H1 (cell line): ENCODE measurements at regions not wholly inside any gene's neighbourhood (a gene's known extent, or its start where the extent isn't known, plus 50 kb on each side); places are given as distances from the start of the nearest gene placed in this dataset.

Experiments used
- CTCF ChIA-PET: fragments of 300-600 bp; sonication (Branson Sonifier 250); formaldehyde crosslinking; loops from one replicate; lab custom pipeline; 2021; ENCODE audit not compliant: partially characterized antibody; lab: Charles Lee
- POLR2A ChIA-PET: fragments of 300-600 bp; sonication (Branson Sonifier 250); formaldehyde crosslinking; loops from one replicate; lab custom pipeline; 2021; ENCODE audit warnings: inconsistent platforms; ENCODE audit not compliant: partially characterized antibody; lab: Charles Lee
- DNase-seq, 2 experiments: peaks; one replicate each; pipeline versions ENCODE4 v3.0.0 to v3.0.0-alpha.2; 2010 to 2022; ENCODE audit warnings: low spot score in 2 of 2, low read depth in 1 of 2, mixed read lengths in 1 of 2
- FAIRE-seq: peaks from 2 replicates; lab custom pipeline; 2011; peaks lifted over from hg19 to GRCh38; lab: Jason Lieb, UNC
- H2AFZ ChIP-seq: 2 replicates; pipeline ENCODE4 v1.8.1; 2012; ENCODE audit warnings: low read length, inconsistent platforms
- H2AK5ac ChIP-seq: 2 replicates; pipeline ENCODE4 v1.6.1; 2013; ENCODE audit warnings: low read depth, low read length
- H2BK120ac ChIP-seq: replicated peaks from 2 replicates; pipeline ENCODE3; 2013; ENCODE audit warnings: low read depth, low read length, inconsistent platforms
- H2BK12ac ChIP-seq: 2 replicates; pipeline ENCODE4 v1.6.1; 2013; ENCODE audit warnings: low read depth, low read length
- H2BK15ac ChIP-seq: 2 replicates; pipeline ENCODE4 v1.6.1; 2013; ENCODE audit warnings: low read length
- H2BK20ac ChIP-seq: 2 replicates; pipeline ENCODE4 v1.6.1; 2013; ENCODE audit warnings: low read length
- H2BK5ac ChIP-seq: 2 replicates; pipeline ENCODE4 v1.6.1; 2013; ENCODE audit warnings: low read depth, low read length
- H3K14ac ChIP-seq: 2 replicates; pipeline ENCODE4 v1.6.1; 2013; ENCODE audit warnings: inconsistent platforms; ENCODE audit not compliant: insufficient read length
- H3K18ac ChIP-seq: 2 replicates; pipeline ENCODE4 v1.6.1; 2013; ENCODE audit warnings: low read length; ENCODE audit errors: extremely low read depth
- H3K23ac ChIP-seq: 2 replicates; pipeline ENCODE4 v1.6.1; 2013; ENCODE audit warnings: inconsistent platforms; ENCODE audit not compliant: insufficient read length
- H3K23me2 ChIP-seq: 2 replicates; pipeline ENCODE4 v1.6.1; 2013; ENCODE audit warnings: low read depth, low read length
- H3K27ac ChIP-seq: 2 replicates; pipeline ENCODE4 v1.6.1; 2011; ENCODE audit warnings: low read depth, low read length, inconsistent platforms
- H3K27me3 ChIP-seq, 4 experiments: replicated peaks in 1 of 4; 1 replicate in 1 of 4; 2 replicates in 3 of 4; pipeline versions ENCODE4 v1.6.1 to v1.8.1; 2011 to 2013; ENCODE audit warnings: low read length in 3 of 4, mild to moderate bottlenecking in 3 of 4, inconsistent platforms in 2 of 4, mixed read lengths in 2 of 4, moderate library complexity in 1 of 4; ENCODE audit not compliant: control insufficient read depth in 3 of 4, insufficient read depth in 3 of 4; ENCODE audit errors: extremely low read depth in 1 of 4
- H3K36me3 ChIP-seq, 4 experiments: 2 replicates each; pipeline versions ENCODE4 v1.6.1 to v1.8.1; 2011 to 2013; ENCODE audit warnings: mild to moderate bottlenecking in 4 of 4, low read length in 3 of 4, moderate library complexity in 2 of 4, control low read depth in 1 of 4, inconsistent platforms in 1 of 4; ENCODE audit not compliant: insufficient read depth in 4 of 4, control insufficient read depth in 2 of 4
- H3K4ac ChIP-seq: replicated peaks from 2 replicates; pipeline ENCODE3; 2013; ENCODE audit warnings: low read length, low read depth, mixed read lengths, inconsistent platforms; ENCODE audit not compliant: insufficient read length
- H3K4me1 ChIP-seq, 4 experiments: replicated peaks in 1 of 4; 1 replicate in 1 of 4; 2 replicates in 3 of 4; pipeline versions ENCODE4 v1.6.1 to v1.8.1; 2011 to 2013; ENCODE audit warnings: low read length in 3 of 4, inconsistent platforms in 2 of 4, mixed read lengths in 1 of 4; ENCODE audit not compliant: insufficient read depth in 4 of 4, control insufficient read depth in 3 of 4
- H3K4me2 ChIP-seq, 2 experiments: 2 replicates each; pipeline versions ENCODE4 v1.6.1 to v1.8.1; 2011 to 2013; ENCODE audit warnings: low read depth in 2 of 2, low read length in 2 of 2, control low read depth in 1 of 2, inconsistent platforms in 1 of 2, mild to moderate bottlenecking in 1 of 2; ENCODE audit not compliant: insufficient read depth in 1 of 2
- H3K4me3 ChIP-seq, 4 experiments: fragments of 200-600, 300-600 bp in 1 of 4; sonication (generic), shearing (Covaris generic), sonication (Bioruptor Twin) in 1 of 4; 2 replicates each; pipeline versions ENCODE4 v1.5.1 to v1.8.1; 2011 to 2016; ENCODE audit warnings: low read length in 4 of 4, low read depth in 3 of 4, control low read depth in 2 of 4, inconsistent platforms in 2 of 4, mild to moderate bottlenecking in 2 of 4, mixed read lengths in 1 of 4, moderate library complexity in 1 of 4; ENCODE audit not compliant: insufficient read depth in 2 of 4; ENCODE audit errors: extremely low read depth in 1 of 4
- H3K56ac ChIP-seq: replicated peaks from 2 replicates; pipeline ENCODE3; 2013; ENCODE audit warnings: low read depth, mild to moderate bottlenecking, mixed read lengths, low read length, inconsistent platforms; ENCODE audit not compliant: insufficient read length
- H3K79me1 ChIP-seq: 2 replicates; pipeline ENCODE4 v1.6.1; 2013; ENCODE audit warnings: low read depth, low read length, control low read depth
- H3K79me2 ChIP-seq, 2 experiments: 2 replicates each; pipeline versions ENCODE4 v1.6.1 to v1.8.1; 2012 to 2013; ENCODE audit warnings: low read length in 2 of 2, mild to moderate bottlenecking in 2 of 2, inconsistent platforms in 1 of 2; ENCODE audit not compliant: insufficient read depth in 2 of 2, control insufficient read depth in 1 of 2
- H3K9ac ChIP-seq, 4 experiments: replicated peaks in 1 of 4; 1 replicate in 1 of 4; 2 replicates in 3 of 4; pipeline versions ENCODE4 v1.6.1 to v1.8.1; 2011 to 2013; ENCODE audit warnings: low read depth in 3 of 4, low read length in 3 of 4, control low read depth in 2 of 4, mild to moderate bottlenecking in 2 of 4, moderate library complexity in 2 of 4, inconsistent platforms in 1 of 4; ENCODE audit errors: extremely low read depth in 1 of 4
- H3K9me3 ChIP-seq, 2 experiments: 2 replicates each; pipeline versions ENCODE4 v1.6.1 to v1.8.1; 2012 to 2013; ENCODE audit warnings: mild to moderate bottlenecking in 2 of 2, moderate library complexity in 2 of 2, control low read depth in 1 of 2, inconsistent platforms in 1 of 2, low read depth in 1 of 2, low read length in 1 of 2, mixed read lengths in 1 of 2; ENCODE audit not compliant: insufficient read depth in 2 of 2
- H4K20me1 ChIP-seq, 2 experiments: replicated peaks in 1 of 2; 2 replicates each; pipeline versions ENCODE3 to v1.8.1; 2011 to 2013; ENCODE audit warnings: inconsistent platforms in 2 of 2, low read length in 2 of 2, mild to moderate bottlenecking in 1 of 2; ENCODE audit not compliant: insufficient read depth in 2 of 2, control insufficient read depth in 1 of 2
- H4K5ac ChIP-seq: 2 replicates; pipeline ENCODE4 v1.6.1; 2013; ENCODE audit warnings: low read length, low read depth, mixed read lengths, inconsistent platforms; ENCODE audit not compliant: insufficient read length
- H4K8ac ChIP-seq: 2 replicates; pipeline ENCODE4 v1.8.0; 2013; ENCODE audit warnings: mild to moderate bottlenecking, moderate library complexity, low read length, inconsistent platforms; ENCODE audit not compliant: insufficient read depth; ENCODE audit errors: extremely low read depth
- H4K91ac ChIP-seq: replicated peaks from 2 replicates; pipeline ENCODE3; 2013; ENCODE audit warnings: low read length, mixed read lengths, inconsistent platforms; ENCODE audit not compliant: insufficient read length
- BACH1 ChIP-seq: IDR thresholded peaks from 2 replicates; pipeline ENCODE4 v1.6.1; 2012; ENCODE audit warnings: low read length, improper control_type of control experiment
- KDM5A ChIP-seq: fragments of 200-600 bp; IDR thresholded peaks from 2 replicates; pipeline ENCODE4 v1.7.1; 2012; ENCODE audit warnings: mild to moderate bottlenecking, low read length, inconsistent platforms, mixed read lengths
- NRF1 ChIP-seq: IDR thresholded peaks from 2 replicates; pipeline ENCODE4 v1.6.1; 2011; ENCODE audit warnings: mild to moderate bottlenecking, low read depth, low read length, improper control_type of control experiment
- POLR2AphosphoS5 ChIP-seq: IDR thresholded peaks from 2 replicates; pipeline ENCODE4 v1.6.1; 2011; ENCODE audit warnings: low read depth, low read length
- RBBP5 ChIP-seq: IDR thresholded peaks from 2 replicates; pipeline ENCODE4 v1.7.1; 2012; ENCODE audit warnings: low read depth, mild to moderate bottlenecking, inconsistent platforms, low read length, moderate library complexity, borderline replicate concordance
- SIX5 ChIP-seq: IDR thresholded peaks from 2 replicates; pipeline ENCODE4 v1.6.1; 2011; ENCODE audit warnings: mild to moderate bottlenecking, low read depth, low read length
- WGBS, 2 experiments: shearing (Covaris generic) in 1 of 2; methylation state at CpG; one replicate each; pipeline versions ENCODE4 v1.1.6 to v1.1.7; 2013 to 2015; ENCODE audit warnings: low lambda C conversion rate in 2 of 2, mixed read lengths in 2 of 2, inconsistent platforms in 1 of 2, low coverage in 1 of 2, missing lambda C conversion rate in 1 of 2; ENCODE audit not compliant: insufficient replicate concordance in 2 of 2, insufficient coverage in 1 of 2, insufficient read length in 1 of 2; ENCODE audit errors: extremely low coverage in 1 of 2, missing lambda C conversion rate in 1 of 2; 5-methylcytosine and 5-hydroxymethylcytosine counted together

DNA sequence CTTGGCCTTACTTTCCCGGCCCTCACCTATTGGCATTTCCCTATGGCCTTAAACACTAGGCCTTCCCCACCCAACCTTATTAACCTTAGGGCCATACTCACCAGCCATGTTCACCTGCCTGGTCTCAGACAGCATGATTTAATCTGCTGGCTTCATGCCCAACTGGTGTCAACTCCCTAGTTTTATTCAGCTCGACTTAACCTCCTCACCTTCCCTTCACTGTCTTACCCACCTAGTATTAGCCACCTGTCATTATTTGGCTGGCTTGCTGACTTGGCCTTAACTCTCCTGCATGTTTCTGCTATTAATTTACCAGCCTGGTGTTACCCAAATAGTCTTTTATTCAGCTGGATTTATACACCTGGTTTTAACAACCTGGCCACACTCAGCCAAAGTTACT lies 136.0 kb upstream of the ZSWIM2 start:
- DNase-seq, result no peak
- WGBS, 2 experiments, result 92% methylated on average over 2 of the region's 2 CpGs; no CpG with 5 or more reads in 1 of the 2 experiments
- H3K56ac ChIP-seq, result no peak overlapping the region

More for the DNA sequence above, 136.0 kb upstream of the ZSWIM2 start:
- H3K4me3 ChIP-seq, result no peak overlapping the region
- no peak overlapping the region for H3K14ac ChIP-seq
- ChIA-PET CTCF (no interaction called here), POLR2A (no interaction called here)
- H4K91ac ChIP-seq, result no peak overlapping the region
- H3K23me2 ChIP-seq, result no peaks in the 10 kb centered on the region
- no peak overlapping the region for H3K4ac ChIP-seq
- no peak overlapping the region for H3K27ac ChIP-seq
- no peak overlapping the region for H4K8ac ChIP-seq
- no peak overlapping the region for H2BK15ac ChIP-seq
- H3K27me3 ChIP-seq, result no peaks in the 10 kb centered on the region
- no peak for TF ChIP-seq SIX5
- TF ChIP-seq RBBP5, result no peak
- TF ChIP-seq NRF1, result no peak
- TF ChIP-seq KDM5A, result no peak
- TF ChIP-seq POLR2AphosphoS5, result no peak
- no peak for TF ChIP-seq BACH1
- H3K23ac ChIP-seq, result no peak overlapping the region
- no peak overlapping the region for H2BK120ac ChIP-seq
- H3K79me1 ChIP-seq, result no peaks in the 10 kb centered on the region
- no peak overlapping the region for H3K9ac ChIP-seq
- H2BK20ac ChIP-seq, result no peak overlapping the region
- H4K20me1 ChIP-seq, result no peaks in the 10 kb centered on the region
- no peaks in the 10 kb centered on the region for H3K79me2 ChIP-seq
- H2AFZ ChIP-seq, result no peak overlapping the region
- H4K5ac ChIP-seq, result no peak overlapping the region
- H3K4me2 ChIP-seq, result no peak overlapping the region
- no peak for FAIRE-seq
- H3K36me3 ChIP-seq, result no peaks in the 10 kb centered on the region
- no peak overlapping the region for H2AK5ac ChIP-seq
- no peak overlapping the region for H3K18ac ChIP-seq
- no peaks in the 10 kb centered on the region for H3K4me1 ChIP-seq
- no peaks in the 10 kb centered on the region for H3K9me3 ChIP-seq
- H2BK12ac ChIP-seq, result no peak overlapping the region
- no peak overlapping the region for H2BK5ac ChIP-seq
